PFSK-1 (cell line): ENCODE measurements at regions not wholly inside any gene's neighbourhood (a gene's known extent, or its start where the extent isn't known, plus 50 kb on each side); places are given as distances from the start of the nearest gene placed in this dataset.

Experiments used
- FOXP2 ChIP-seq: optimal IDR thresholded peaks from 2 replicates; pipeline ENCODE3; 2011; ENCODE audit warnings: borderline replicate concordance, control low read depth, inconsistent platforms; ENCODE audit not compliant: insufficient read depth; ENCODE audit errors: extremely low read length, extremely low read depth
- POLR2AphosphoS5 ChIP-seq: IDR thresholded peaks from 2 replicates; pipeline ENCODE4 v1.6.1; 2012; ENCODE audit warnings: low read depth, mild to moderate bottlenecking, control low read depth, low read length, moderate library complexity
- REST ChIP-seq, 2 experiments: IDR thresholded peaks; 2 replicates each; pipeline versions ENCODE4 v1.6.1 to v1.8.0; 2011 to 2012; ENCODE audit warnings: low read depth in 2 of 2, low read length in 2 of 2, control low read depth in 1 of 2, inconsistent platforms in 1 of 2, mild to moderate bottlenecking in 1 of 2, moderate library complexity in 1 of 2; ENCODE audit not compliant: insufficient read depth in 1 of 2
- SIN3A ChIP-seq: IDR thresholded peaks from 2 replicates; pipeline ENCODE4 v1.6.1; 2012; ENCODE audit warnings: mild to moderate bottlenecking, low read length, moderate library complexity, borderline replicate concordance; ENCODE audit not compliant: insufficient read depth
- TAF1 ChIP-seq: IDR thresholded peaks from 2 replicates; pipeline ENCODE4 v1.6.1; 2012; ENCODE audit warnings: low read length, control low read depth, borderline replicate concordance; ENCODE audit not compliant: insufficient read depth

GRCh38 chr15:85984241-85984640 is 95.4 kb upstream of the AGBL1 start:
- no peak for TF ChIP-seq SIN3A
- no peak for TF ChIP-seq POLR2AphosphoS5
- no peak for TF ChIP-seq REST (IDR thresholded peaks at IDR 0.05; ENCODE audit: insufficient read depth in 1 of 2, low read depth in 2 of 2, low read length in 2 of 2)
- TF ChIP-seq TAF1: no peak
- no peak for TF ChIP-seq FOXP2
